GM21447 (cell line): ENCODE measurements at regions not wholly inside any gene's neighbourhood (a gene's known extent, or its start where the extent isn't known, plus 50 kb on each side); places are given as distances from the start of the nearest gene placed in this dataset.
"Not testable (repeated sequence)": the region's sequence is repeated elsewhere in the genome, so short reads cannot be mapped to it uniquely, and the experiment has no call there.

Experiments
- ATAC-seq: cut with Tn5 transposase; IDR thresholded peaks from one replicate; pipeline ENCODE4 v1.9.1; 2021; ENCODE audit not compliant: unreplicated experiment

DNA sequence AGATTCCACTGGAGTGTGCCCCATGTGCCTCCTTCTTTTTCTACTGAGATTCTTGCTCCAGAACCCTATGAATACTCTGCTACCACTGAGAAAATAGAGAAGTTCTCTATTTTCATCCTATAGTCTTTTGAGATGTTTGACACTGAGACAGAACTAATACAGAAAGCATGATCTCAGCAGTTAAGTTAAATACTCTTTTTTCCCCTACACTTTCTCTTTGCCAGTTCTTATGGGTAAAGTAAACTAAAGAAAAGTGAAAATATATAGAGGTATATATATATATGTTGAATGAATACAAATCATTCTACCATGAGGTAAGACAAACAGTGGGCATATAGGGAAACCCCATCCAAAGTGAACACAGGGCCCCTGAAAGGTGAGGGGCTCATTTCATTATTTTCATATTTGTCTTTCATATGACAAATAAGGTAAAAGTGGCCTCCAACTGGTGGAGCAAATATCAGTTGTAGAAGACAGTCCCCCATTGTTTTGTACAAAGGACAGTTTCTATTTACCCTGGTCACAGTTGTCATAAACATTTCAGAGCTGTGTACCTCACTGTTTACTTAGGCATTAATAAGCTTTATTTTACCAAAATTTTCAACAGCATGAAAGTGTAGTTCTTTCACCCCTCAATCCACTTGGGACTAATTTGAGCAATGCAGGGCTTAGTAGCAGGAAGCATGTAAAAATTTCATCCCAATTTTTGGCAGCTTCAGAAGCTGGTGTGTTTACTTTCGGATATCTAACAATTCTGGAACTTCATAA lies 188.3 kb upstream of the MARCKS start:
- ATAC-seq: no peak

DNA sequence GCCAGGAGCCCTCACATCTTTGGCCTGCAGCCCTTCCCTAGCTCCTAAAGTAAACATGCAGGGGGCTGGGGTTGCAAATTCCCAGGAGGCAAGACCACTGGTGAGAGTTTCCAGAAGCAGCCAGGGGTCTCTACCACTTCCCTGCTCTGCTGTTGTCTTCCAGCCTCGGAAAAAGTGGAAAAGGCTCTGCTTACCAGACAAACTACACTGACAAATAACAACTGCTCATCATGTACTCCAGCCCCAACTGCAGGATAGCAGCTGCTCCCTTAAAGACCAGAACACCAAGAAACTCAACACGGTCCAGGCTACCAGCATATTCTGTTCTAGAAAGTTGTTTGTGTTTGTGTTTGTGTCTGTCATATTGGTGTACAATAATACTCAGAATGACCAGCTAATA lies 187.5 kb upstream of the MARCKS start:
- no peak for ATAC-seq

DNA sequence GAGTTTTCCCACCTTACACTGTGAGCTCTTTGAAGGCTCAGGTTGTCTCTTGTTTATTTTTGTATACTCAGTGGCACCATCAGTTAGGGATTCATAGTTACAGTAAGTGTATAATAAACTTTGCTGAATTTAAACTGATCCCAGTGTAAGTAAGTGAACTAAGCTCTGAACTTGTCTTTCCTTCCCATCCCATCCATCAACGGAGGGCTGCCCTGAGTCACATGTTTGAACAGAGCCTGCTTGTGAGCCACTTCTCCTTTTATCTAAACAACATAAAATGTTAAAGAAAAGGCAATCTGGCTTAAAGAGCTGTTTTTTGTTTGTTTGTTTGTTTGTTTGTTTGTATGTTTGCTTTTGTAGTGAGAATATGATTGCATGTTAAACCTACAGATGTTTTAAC lies 185.7 kb upstream of the MARCKS start:
- no peak for ATAC-seq

DNA sequence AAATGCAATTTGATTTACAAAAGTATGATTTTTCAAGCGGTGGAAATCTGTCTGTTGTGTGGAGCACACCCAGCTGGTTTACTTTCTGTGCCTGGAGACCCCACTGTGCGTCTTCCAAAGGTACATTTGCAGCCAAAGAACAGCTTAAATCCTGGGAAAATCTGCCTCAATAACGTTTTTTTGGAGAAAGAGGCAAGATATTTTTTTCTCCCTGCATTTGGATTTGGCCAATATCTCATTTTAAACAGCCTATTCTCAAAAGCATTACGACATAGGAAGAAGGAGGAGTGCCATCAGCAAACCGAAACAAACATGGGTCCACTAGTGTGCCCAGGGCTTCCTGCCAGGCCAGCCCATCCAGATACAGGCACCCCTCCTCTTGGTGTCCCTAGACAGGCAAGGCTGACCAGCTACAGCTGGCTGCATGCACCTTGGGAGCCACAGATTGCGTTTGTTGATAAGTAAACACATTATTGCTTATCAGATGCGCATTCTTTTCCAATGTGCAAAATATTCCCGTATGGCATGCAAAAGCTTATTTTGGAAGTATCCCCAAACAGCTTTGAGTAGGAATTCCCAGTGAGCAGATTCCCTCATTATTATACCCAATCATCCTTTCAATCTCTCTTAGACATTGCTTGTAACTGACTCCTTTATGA lies 184.5 kb upstream of the MARCKS start:
- ATAC-seq: no peak

DNA sequence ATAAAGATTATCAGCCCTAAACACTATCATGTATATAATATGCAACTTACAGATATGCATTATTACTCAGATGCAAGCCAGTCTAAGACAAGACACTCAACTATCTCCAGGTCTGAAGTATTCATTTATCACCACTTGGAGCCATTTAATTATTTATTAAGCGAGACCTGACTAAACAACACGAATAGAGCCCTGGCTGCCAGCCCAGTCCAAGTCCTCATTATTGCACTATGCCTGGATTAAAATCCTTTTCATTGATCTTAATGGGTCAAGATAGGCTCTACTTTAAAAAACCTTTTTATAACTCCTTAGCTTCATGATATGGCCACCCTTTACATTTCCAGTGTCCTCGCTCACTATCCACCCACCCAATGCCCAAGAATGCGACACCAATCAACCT lies 183.1 kb upstream of the MARCKS start:
- ATAC-seq: no peak

DNA sequence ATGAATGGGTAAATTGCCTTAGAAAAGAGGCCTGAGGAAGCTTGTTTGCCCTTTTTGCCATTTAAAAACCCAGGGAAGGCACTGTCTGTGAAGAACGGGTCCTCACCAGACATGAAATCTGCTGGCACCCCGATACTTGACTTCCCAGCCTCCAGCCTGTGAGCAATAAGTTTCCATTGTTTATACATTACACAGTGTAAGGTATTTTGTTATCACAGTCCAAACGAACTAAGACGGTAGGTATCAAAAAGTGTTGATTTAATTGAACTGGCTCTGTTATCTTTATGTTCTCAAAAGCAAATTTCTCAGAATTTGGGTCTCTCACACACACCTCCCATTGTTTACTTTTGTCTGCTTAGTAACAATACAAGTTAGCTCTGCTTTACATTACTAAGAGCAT lies 181.1 kb upstream of the MARCKS start:
- no peak for ATAC-seq

DNA sequence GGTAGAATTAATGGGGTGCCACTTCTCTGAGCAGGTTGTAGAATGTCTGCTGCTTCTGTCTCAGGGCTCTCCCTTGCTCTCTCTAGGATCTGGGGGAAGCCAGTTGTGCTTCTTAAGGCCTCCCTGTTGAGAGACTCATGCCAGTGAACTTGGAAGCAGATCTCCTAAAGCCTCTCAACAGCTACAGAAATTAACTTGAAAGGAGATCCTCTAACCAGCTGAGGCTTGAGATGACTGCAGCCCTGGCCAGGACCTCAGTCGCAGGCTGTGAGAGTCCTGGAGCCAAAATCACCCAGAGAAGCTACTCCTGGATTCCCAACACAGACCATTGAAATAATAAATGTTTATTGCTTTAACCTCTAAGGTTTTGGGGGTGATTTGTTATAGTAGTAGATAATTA lies 180.2 kb upstream of the MARCKS start:
- no peak for ATAC-seq

DNA sequence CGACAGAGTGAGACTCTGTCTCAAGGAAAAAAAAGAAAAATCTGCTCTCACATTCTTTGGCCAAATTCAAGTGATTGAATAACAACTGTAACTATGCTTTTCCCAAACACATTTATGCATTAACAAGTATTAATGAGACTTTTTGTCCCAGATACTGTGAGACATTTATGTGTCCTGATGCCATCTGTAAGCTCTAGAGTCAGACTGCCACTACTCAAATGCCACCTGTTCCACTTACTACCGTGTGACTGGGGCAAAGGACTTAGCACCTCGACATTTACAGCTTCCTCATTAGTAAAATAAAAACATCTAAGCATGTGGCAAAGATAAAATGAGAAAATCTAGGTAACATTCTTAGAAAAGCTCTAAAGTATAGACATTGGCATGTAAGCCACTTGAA lies 178.1 kb upstream of the MARCKS start:
- ATAC-seq: no peak

DNA sequence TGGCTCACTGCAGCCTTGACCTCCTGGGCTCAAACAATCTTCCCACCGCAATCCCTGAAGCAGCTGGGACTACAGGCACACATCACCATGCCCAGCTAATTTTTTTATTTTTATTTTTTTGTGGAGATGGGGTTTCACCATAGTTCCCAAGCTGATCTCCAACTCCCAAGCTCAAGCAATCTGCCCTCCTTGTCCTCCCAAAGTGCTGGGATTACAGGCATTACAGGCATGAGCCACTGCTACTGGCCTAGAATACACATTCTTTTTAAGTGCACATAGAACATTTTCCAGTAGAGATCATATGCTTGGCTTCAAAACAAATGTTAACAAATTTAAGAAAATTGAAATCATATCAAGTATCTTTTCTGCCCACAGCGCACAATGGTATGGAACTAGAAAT lies 176.8 kb upstream of the MARCKS start:
- ATAC-seq: no peak

DNA sequence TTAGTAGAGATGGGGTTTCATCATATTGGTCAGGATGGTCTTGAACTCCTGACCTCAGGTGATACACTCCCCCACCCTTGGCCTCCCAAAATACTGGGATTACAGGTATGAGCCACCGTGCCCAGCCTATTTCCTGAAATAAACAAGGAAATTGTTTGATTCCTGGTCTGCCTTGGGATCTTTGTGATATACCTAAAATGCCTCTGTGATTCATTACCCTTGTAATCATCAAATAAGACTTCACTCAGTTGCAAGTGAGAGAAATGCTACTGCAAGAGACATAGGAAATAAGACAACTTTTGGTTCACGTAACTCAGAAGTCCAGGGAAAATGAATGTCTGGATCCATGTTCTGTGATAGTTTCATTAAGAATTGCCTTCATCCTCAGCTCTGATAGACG lies 173.2 kb upstream of the MARCKS start:
- ATAC-seq: no peak

DNA sequence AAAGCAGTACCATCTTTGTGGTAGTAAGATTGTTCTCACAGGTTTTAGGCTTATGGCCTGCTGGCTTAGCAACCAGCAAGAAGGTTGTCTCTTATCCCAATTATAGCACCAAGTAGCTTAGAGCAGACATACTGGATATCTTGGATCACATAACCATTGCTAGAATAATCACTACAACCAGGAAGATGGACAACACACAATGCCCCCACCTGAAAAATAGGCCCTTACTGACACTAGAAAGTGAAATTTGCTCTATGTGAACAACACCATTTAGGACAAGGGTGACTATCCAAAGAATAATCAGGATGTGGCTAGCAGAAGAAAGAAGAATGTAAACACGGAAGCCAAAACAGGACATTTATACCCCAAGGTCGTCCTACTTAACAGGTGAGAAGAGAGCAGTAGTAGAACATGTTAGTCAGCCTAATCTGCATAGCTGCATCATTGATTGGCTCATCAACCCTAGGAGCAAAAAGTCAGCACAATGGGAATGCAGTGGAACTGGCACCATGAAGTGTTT lies 172.7 kb upstream of the MARCKS start:
- no peak for ATAC-seq

DNA sequence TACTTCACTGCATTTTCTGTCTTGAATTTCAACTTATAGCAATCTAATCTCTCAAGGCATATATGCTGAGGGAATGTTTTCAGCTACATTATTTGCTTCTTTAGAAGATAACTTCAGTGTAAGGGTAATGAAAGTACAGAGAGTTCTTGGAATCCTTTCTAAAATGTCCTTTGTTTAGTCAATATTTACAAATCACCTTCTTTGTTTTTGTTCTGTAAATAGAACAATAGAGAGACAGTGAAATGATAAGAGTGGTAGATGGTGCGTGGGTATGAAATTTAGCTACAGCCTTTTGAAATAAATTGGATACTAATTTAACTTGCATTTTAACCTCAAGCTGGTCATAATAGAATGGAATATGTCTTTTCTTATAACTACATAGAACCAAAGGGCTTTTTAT lies 171.1 kb upstream of the MARCKS start:
- ATAC-seq: no peak

DNA sequence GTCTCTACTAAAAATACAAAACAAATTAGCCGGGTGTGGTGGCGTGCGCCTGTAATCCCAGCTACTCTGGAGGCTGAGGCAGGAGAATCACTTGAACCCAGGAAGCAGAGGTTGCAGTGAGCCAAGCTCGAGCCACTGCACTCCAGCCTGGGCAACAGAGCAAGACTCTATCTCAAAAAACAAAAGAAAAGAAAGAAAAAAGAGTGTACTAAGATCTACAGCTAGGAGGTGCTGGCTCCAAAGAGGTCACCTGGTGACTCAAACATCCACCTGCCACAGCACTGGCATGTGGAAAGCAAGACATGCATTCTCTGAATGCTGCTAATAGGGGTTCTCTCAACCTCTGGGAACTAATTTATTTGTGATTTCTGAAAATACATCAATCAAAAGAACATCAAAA lies 167.5 kb upstream of the MARCKS start:
- not testable (repeated sequence) for ATAC-seq

DNA sequence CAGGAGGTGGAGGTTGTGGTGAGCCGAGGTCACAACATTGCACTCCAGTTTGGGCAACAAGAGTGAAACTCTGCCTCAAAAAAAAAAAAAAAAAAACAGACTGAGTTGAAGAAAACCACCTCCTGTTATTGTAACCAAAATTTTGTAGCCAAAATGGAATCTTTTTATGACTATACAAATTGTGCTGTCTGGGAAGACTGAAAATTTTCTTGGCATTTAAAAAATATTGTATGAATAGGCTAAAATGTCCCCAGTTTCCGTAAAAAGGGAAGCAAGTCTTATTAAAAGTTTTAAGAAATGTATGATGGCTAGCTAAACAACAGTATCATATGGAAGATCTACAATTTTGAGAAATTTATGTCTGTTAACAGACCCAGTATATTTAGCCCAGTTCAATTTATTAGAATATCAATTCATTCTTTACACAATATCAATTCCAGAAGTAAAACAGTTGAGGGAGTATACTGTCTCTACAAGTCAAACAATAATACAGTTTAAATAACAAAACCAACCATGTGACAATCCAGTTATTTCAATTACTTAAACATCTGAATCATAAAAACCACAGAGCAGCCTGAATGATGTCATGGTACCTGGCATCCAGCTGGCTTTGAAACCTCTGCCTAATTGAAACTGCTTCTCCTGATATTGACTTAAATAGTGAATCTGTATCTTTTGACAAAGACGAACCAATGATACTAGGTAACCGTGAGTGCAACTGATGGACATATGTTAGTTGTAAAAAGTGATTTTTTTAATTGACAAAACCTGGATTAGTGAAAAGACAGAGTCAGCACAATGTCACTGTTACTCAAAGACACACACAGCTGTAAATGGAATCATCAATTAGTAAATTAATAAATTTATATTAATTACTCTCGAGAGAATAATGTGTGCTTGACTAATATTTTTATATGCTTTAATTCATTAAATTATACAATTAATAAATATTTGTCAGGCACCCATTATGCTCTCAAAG lies 166.6 kb upstream of the MARCKS start:
- peak; percentile 80 for ATAC-seq

DNA sequence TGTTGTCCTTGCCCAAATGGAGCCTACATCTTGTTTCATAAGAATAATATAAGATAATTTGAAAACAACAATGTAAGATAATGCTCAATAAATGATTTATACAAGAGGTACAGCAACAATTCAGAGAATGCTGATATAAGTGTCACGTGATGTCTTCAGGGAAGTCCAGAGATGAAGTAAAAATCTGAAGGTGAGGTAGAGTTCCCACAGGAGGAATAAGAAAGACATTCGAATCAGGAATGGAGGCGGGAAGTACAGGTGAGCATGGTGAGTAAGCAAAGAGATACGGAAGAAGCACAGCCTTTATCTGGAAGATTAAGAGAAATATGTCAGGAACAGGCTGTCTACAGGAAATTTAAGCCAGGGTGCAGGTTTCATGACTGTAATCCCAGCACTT lies 165.9 kb upstream of the MARCKS start:
- ATAC-seq: no peak

DNA sequence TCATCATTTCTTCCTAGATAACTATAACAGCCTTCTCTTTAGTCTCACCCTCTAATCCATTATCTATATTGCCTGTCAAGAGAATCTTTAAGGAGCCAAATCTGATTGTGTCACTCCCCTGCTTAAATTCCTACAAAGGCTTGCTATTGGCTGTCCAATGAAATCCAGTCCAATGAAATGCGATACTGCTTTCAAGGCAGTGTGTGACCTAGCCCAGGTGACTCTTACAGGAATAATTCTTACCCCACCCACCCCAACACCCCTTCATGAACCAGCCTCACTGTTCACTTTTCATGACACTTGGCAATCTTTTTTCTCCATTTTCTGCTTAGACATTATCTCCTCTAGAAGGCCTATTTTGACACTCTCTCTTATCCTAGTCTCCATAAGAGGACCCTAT lies 163.3 kb upstream of the MARCKS start:
- no peak for ATAC-seq

DNA sequence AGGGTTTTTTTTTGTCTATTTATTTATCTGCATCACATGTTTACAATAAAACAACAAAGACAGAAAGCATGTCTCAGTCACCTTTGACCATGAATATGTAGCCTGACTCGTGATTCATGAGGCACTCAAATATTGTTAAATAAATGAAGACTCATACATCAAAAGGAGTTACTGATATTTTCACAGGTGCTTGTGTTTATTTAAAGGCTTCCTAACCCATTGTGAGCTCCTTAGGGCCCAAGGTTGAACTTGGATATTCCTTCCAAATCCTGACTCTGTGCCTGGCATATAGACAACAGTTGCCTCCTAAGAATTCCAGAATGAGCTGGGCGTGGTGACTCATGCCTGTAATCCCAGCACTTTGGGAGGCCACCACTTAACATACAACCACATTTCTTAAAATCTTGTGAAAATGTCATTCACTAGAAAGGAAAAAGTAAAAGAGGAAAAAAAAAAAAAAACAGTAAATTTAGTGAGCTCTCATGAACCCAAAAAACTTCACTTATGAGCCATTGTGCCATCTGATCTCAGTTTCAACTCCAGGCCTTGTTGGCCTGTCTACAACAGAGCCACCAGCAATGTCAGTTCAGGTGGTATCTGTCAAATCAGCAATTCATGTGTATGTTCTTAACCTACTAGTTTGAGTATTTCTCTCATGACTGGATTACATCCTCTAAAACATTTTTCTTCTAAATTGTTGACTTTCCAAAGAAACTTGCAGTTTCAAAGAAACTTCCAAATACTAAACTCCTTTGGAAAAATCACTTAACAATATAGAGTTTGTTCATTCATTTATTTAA lies 162.7 kb upstream of the MARCKS start:
- no peak for ATAC-seq

DNA sequence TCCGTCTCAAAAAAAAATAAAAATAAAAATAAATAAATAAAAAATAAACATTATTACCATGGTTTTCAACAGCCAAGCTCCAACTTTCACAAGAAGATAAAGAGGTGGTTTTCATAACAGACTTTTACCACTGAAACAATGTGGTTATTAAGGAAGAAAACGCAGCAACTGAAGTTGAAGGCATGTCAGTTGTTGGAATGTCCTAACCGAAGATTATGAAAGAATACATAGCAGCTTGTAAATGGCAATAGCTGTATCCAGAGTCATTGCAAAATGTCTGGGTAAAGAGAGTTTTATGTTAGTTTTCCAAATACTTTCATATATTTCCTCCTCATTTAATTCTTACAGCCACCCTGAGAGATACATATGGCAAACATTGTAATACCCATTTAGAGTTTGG lies 161.6 kb upstream of the MARCKS start:
- ATAC-seq: no peak

DNA sequence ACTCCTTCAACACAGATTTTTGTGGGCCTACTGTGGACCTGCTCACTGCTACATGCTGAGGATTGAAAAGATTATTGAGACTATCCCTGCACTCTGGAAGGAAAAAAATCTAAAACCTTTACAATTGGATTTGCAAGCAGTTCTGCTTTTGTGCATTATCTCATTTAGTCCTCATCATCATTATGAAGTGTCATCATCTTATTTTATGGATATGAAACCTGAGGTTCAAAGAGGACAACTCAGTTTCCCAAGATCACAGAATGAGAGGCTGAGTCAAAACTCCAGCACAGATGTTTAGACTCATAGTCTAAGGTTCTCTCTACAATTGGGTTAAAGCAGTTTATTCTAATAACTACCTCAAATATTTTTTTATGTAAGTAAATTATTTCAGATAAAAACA lies 160.2 kb upstream of the MARCKS start:
- ATAC-seq: no peak

DNA sequence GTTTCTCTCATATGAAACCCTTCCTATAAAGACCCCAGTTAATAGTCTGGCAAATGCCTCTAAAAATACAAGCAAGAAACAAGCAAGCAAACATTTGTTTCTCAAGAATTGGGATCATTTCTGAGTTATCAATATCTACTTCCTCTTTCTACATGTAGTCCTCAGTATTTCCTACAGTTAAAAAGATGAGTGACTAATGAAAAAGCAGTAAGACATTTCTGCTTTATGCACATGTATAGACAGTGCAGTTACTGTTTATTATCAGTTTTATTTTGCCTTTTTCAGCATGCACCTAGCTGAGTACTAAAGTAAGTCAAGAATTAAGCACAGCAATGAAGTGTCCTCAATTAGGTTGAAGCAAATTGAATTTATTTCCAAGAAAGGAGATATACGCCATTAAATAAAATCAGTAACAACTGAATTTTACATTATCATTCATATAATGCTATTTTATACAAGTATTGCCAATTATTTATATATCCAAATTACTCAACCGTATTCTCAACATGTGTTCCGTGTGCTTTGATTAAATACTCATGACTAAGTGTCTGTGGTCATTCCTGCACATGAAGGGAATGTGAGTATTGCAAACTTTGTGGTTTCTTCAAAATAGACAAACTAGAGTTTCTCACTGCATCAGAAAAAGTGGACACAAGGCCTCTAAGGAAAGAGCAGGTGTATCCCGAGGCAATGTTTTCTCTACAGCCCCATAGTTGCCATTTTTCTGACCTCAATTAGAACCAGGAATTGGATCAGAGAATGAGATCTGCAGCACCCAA lies 159.3 kb upstream of the MARCKS start:
- ATAC-seq: no peak
